KBM-7 (cell line): ENCODE measurements at regions not wholly inside any gene's neighbourhood (a gene's known extent, or its start where the extent isn't known, plus 50 kb on each side); places are given as distances from the start of the nearest gene placed in this dataset.
"Not testable (repeated sequence)": the region's sequence is repeated elsewhere in the genome, so short reads cannot be mapped to it uniquely, and the experiment has no call there.

Source experiments
- DNase-seq: peaks from one replicate; pipeline ENCODE4 v3.0.0-alpha.2; 2015
- in situ Hi-C: fragments of 300-500 bp; cut with MboI; formaldehyde crosslinking; loops from 2 replicates; pipeline ENCODE4 v1.14.3; 2020; ENCODE audit warnings: low sequenced_read_pairs, low pct_unique_long_range_greater_than_20kb, mixed read lengths

DNA sequence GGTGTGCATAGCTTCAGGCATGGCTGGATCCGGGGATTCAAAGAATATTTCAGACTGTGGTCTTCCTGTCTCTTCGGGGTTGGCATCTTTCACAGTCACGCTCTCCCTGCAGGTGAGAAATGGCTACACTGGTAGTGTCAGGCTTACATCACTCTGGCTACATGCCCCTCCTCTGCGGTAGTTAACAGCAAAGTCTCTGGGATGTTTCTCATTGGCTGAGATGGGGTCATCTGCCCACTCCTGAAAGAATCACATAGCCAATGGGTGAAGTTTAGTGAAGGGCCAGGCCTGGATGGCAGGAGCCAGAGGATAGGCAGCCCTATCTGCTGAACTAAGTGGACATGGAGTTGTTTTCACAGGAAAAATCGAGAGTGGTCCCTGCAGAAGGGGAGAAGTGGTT, 356.5 kb downstream of the MATN1 start:
- in situ Hi-C loops: no loop called here
- no peak for DNase-seq

DNA sequence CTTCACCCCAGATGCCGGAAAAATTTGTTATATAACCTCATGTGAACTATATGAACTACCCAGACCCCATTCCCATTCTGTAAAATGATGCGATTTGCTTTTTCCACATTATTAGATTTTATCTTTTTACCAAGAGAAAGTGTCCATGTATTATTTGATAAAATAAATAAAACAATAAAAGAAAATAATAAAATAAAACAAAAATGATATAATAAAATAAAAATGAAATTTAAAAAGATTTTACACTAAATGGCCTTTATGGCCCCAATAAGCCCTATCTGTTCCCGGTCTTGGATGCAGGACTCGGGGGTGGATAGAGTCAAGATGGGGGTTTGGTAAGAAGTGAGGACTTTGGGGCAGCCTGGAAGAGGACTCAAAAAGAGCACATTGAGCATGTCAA, 357.2 kb downstream of the MATN1 start:
- in situ Hi-C loops: no loop called here
- no peak for DNase-seq

- in situ Hi-C loops: no loop called here
- DNase-seq: no peak
Observed at GRCh38 chr1:30365596-30365995, 357.8 kb downstream of the MATN1 start.

- no peak for DNase-seq
- in situ Hi-C loops: no loop called here
Observed at GRCh38 chr1:30363031-30363430, 360.4 kb downstream of the MATN1 start.

- no peak for DNase-seq
- in situ Hi-C loops: no loop called here
Observed at GRCh38 chr1:30362603-30362990, 360.8 kb downstream of the MATN1 start.

DNA sequence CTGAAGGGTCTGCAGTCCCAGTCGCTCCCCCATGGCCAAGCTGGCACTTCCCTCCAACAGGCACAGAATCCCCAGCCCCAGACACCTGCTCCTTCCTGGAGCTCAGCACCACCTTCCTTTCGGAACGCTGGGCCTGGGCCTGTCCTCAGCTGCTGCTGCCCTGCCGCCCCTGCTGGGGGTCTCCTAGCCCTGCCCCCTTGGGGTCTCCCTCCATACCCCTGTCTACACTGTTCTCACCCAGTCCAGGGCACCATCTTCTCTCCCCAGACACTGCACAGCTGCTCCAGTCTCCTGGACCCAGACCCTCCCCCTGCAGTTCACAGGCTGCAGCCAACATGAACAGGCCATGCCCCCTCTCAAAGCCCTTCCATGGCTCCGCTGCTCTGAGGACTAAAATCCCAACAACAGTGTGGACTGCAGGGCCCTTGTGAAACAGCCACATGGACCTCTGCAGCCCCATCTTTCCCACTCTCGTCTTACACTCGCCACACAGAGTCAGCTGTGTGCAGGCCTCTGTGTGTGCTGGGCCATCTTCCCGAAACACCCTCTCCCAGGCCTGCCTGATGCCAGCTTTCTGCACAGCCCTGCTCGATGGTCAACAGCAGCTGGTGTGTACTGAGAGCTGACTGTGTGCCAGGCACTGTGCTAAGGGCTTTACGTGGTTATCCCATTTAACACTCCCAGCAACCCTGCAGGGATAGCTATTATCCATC, 361.3 kb downstream of the MATN1 start:
- DNase-seq, in situ Hi-C loops: not testable (repeated sequence)

DNA sequence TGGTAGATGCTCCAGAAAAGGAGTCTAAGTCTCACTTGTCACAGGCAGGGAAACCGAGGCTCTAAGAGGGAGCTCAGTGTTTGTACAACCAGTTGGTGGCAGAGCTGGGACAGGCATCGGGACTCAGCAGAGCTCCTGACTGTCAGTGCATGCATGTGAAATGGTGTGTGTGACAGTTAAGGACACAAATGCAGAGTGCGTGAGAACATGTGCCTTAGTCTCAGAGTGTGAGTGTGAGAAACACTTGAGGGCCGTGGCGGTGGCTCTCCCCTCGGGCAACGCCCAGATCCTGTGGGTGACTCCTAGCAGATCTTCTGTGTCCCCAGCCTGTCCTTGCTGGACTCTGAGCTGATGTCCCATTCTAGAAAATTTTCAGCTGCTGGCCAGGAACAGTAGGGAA, 362.6 kb downstream of the MATN1 start:
- in situ Hi-C loops: no loop called here
- DNase-seq: no peak

GRCh38 chr1:30360281-30360680, 363.1 kb downstream of the MATN1 start:
- in situ Hi-C loops: no loop called here
- DNase-seq: no peak

DNA sequence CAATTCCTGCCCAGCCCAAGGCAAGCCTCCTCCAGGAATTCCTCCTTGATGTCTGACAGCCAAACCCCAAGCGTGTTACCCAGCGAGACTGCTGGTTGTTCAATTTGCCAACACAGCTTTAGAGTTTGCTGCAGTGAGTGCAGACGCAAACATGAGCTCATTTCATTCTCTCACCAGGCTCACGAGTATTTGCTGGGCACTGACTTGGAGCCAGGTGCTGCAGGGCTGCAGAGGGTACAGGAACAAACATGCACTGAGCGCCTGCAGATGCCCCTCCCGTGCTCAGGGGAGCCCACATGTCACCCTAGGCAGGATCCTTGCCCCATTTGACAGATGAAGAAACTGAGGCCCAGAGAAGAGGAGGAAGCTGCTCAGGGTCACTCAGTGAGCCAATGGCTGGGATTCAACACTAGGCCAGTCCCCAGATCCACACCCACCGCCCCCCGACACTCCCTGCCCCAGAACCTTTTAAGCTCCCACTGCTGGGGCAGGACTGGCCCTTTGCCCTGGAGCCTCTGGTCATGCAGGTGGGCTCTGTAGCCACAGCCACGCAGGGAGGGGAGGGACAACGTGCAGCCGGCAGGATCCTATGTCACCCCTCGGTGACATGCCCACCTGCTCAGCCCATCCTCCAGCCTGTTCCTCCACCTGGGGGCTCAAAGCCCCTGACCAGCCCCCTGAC, 363.7 kb downstream of the MATN1 start:
- DNase-seq: no peak
- in situ Hi-C loops: no loop called here

- in situ Hi-C loops: no loop called here
- no peak for DNase-seq
Observed at GRCh38 chr1:30358500-30358899, 364.9 kb downstream of the MATN1 start.

DNA sequence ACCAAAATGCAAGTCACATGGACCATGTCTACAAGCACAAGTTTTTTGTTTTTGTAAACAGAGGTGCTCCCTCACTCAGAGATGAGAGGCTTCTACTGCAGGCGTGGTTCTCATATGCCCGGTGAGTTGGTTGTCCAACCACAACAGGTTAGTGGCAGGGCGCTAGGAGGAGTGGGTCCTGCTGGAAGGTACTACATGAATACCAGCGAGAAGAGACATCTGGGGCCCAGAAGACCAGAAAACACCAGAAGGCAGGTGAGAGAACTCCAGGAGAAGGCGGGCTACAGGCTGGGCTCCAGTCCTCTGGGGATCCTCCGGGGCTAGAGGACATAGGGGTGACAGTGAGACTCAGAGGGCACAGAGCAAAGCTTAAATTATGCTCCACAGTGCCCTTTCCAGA, 366.5 kb downstream of the MATN1 start:
- in situ Hi-C loops: no loop called here
- no peak for DNase-seq

DNA sequence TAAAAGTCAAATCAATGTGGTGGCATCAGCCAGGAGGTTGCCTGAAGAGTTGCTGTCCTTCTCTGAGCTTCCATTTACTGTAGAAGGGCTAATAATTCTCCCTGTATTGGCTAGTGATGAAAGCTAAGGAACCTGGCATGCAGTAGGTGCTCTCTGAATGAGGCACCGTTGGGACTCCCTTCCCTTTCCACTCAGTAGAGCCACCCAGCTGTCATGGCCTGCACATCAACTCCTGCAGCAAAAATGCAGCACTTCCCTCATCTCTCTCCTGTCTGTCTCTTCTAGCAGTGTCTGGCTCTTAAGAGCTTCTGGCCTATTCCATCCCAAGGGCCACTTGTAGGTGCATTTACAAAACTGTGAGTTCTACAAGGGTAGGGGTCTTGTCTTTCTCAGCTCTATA, 369.0 kb downstream of the MATN1 start:
- no peak for DNase-seq
- in situ Hi-C loops: no loop called here

GRCh38 chr1:30353637-30354036, 369.7 kb downstream of the MATN1 start:
- in situ Hi-C loops: no loop called here
- no peak for DNase-seq

DNA sequence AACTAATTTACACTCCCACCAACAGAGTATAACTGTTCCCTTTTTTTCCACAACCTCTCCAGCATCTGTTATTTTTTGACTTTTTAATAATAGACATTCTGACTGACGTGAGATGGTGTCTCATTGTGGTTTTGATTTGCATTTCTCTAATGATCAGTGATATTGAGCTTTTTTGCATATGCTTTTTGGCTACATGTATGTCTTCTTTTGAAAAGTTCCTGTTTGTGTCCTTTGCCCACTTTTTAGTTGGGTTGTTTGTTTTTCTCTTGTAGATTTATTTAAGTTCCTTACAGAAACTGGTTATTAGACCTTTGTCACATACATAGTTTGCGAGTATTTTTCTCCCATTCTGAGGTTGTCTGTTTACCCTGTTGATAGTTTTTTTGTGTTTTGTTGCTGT, 375.2 kb downstream of the MATN1 start:
- in situ Hi-C loops: no loop called here
- no peak for DNase-seq

GRCh38 chr1:30345491-30346130, 377.8 kb downstream of the MATN1 start:
- in situ Hi-C loops: no loop called here
- DNase-seq: no peak

GRCh38 chr1:30343562-30343961, 379.8 kb downstream of the MATN1 start:
- no peak for DNase-seq
- in situ Hi-C loops: no loop called here

DNA sequence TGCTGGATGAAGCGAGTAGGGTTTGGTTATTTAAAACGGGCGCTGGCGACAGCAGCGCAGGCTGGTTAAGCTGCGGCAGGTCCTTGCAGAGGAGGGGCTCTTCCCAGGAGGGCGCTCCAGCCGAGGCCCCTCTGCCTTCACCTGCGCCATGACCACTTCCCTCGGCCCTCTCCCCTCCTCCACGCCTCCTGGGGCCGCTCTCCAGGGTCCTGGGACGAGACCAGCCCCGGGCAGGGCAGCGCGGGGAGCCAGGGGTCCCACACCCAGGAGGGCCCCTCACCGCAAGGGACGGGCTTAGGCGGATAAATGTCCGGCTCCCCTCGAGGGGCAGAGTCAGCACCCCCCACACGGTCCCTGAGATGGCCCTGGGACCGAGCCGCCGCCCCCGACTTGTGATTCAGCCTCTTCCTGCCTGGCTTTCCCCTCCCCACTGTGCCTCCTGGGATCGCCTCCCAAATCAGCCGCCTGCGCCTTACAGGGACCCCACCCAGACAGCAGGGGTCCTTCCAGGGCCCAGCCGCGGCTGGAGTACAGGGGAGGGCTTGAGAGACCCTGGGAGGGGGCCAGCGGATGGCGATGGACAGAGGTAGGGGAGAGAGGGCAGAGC, 380.7 kb downstream of the MATN1 start:
- in situ Hi-C loops: no loop called here
- no peak for DNase-seq

GRCh38 chr1:30340934-30341333, 382.5 kb downstream of the MATN1 start:
- in situ Hi-C loops: no loop called here

GRCh38 chr1:30339866-30340265, 383.5 kb downstream of the MATN1 start:
- in situ Hi-C loops: no loop called here
- DNase-seq: no peak

More at GRCh38 chr1:30340934-30341333, 382.5 kb downstream of the MATN1 start:
- DNase-seq: no peak

DNA sequence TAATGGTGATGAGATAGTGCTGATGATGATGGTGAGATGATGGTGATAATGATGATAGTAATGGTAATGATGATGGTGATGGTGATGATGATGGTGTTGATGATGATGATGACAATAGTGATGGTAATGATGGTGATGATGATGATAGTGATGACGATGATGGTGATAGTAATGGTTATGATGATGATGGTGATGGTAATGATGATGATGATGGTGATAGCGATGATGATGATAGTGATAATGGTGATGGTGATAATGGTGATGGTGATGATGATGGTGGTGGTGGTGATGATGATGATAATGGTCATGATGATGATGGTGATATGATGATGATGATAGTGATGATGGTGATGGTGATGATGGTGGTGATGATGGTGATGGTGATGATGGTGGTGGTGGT, 384.6 kb downstream of the MATN1 start:
- in situ Hi-C loops: no loop called here
- DNase-seq: no peak
